ENCODE measurements at regions not wholly inside any gene's neighbourhood (a gene's known extent, or its start where the extent isn't known, plus 50 kb on each side); places are given as distances from the start of the nearest gene placed in this dataset.

DNA sequence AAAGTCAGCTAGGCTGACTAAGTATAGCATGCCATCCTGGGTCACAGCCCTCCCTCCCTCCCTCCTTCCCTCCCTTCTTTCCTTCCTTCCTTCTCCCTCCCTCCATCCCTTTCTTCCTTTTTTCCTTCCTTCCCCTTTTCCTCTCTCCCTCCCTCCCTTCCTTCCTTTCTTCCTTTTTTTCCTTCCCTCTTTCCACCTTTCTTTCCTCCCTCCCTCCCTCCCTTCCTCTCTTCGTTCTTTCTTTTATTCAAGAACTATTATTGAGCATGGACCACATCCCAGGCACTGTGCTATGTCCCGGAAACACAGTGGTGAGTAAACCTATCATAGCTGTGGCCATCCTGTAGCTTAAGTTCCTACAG lies 106.2 kb upstream of the BACH2 start:
- DNase-seq, result no peak

DNA sequence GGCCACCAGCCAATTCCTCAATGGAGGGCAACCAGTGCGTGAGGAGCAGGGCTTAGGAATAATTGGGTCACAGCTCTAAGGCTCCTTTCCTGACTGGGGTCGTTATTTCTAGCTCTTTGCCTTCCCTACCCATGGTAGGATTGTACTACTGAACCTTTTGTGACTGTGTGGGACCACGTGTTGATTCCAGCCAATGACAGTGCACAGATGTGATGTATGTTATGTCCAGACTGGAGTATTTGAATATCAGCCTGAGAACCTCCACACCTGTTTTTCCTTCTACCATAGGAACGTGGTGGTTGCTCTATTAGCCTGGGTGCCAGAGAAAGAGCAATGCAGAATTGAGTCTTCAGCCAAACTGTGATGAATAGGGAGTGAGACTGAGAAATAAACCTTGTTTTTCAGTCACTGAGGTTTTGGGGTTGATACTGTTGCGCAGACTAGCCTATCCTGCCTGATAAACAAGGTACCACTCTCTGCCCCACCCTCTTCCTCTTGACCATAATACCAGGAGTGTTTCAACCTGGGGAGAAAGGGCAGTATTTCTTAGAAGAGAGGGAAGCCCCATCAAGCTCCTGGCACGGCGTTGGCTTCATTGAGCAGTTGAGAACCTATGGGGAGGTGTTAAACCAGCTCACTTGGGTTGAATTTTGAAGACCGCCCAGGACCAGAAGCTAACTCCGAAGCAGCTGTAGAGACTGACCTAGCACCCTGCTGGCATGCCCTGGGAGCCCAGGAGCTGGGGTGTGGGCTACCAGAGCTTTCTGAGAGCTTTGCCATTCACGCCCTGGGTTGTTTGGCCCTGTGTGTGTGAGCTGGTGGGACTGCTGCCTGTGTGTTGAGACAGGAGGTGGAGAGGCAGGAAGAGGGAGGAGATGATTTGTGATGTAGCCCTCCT lies 105.5 kb upstream of the BACH2 start:
- DNase-seq, result no peak

DNA sequence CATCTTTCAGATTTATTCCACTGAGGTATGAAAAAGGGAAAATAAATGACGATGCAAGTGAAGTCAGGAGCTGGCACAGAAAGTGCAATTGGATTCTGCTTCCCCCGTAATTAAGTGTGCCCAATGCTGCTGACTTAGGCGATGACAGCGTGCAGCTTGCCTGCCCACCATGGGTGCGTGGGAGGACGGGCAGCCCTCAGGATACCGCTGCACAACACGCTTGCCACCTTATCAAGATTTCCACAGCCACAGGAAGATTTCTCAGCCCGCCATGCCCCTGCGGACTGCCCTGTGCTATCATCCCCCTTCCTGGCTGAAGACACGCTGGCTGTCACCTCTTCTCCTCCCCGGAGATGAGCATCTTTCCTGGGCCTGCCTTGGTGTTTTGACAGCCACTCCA lies 103.3 kb upstream of the BACH2 start:
- DNase-seq, result peak in 1 of 2 experiments; percentile 43

DNA sequence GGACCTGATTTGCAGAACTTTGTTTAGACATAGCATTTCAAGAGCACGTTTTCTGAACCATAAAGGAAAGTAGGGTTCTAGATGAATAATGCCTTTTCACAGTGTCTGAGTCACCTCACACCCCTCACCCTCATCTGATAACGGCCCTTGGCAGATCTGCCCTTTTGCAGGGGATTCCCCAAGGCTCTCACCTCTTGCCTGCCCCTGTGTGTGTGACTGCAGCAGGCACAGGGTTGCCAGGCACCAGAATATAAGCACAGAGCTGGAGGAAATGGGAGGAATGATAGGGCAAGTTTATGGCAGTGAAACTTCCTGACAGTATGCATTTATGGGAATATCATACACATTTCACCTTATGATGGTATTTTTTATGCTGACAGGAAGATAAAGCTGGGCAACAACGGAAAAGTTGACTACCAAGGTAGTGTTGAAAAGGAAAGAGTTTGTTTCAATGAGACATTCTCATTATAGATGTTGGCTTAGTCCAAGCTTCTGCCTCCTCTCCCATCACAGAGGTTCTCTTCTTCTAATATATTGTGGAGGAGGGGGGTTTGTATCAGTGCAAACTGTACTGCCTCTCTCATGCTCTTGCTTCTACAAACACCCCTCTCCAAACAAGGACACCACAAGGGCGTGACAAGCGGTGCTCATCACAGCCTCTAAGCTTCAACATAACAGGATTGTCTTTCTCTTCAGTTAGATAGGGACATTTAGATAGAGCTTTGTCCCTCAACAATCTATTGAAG lies 101.5 kb upstream of the BACH2 start:
- peak; percentile 83 to 87 for DNase-seq

DNA sequence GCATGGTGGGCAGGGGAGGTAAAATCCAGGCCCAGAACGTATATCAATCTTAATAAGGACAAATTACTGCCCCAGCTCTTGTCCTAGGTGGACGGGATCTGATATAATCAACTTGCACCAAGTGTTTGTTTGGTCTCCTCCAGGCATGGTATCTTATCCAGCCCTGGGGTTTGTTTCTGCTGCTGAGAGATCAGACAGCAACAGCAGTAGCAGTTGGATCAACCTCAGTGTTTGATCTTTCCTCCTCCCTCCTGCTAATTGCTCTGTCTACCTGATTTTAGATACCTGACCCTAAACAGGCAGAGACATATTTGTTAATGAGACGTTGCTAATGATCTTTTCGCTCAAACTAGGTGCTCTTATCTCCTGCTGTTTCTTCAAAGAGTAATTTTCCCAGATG lies 100.4 kb upstream of the BACH2 start:
- DNase-seq, result no peak

DNA sequence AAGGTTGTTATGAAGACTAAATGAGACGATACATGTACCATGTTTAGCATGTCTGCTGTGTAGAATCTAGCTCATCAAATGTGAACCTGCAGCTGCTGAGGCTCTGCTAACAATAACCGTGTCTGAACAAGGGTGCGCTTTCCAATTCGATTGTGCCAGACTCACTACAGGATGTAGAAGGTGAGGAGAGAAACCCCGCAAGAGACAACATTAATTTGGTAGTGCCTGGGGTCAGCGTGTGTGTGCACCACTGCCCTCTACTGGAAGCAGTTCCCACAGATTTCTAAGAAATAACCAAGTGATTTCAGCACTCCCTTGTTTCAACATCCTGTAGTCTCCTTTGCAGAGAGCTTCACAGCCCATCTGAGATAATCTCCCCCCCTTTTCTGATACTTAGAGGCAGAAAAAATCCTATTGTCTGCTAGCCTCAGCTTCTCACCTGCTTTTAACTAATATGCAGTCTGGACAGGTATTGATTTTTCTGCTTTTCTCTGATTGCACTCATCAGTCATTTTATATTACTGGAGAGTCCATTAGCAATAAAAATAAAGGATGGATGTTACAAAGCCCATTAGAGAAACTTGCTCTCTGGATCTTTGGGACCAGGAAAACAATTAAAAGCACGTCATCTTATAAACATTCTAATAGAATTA lies 96.7 kb upstream of the BACH2 start:
- peak; percentile 70 to 71 for DNase-seq

DNA sequence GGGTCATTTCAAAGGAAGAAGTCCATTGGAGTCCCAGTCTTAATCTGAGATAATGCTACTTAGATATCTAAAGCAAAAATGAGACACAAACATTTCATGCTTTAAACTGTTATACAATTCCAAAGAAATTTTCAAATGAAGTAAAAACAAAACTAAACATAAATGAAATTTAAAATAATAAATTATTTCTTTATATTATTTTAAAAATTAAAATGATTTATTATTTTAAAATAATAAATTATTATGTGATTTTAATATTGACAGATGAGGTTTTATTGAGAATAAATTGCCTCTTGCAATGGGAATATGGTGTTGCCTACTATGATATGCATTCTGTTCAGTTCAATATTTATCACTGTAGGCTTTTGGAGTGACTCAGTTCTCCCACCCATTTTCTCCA lies 93.7 kb upstream of the BACH2 start:
- no peak for DNase-seq

DNA sequence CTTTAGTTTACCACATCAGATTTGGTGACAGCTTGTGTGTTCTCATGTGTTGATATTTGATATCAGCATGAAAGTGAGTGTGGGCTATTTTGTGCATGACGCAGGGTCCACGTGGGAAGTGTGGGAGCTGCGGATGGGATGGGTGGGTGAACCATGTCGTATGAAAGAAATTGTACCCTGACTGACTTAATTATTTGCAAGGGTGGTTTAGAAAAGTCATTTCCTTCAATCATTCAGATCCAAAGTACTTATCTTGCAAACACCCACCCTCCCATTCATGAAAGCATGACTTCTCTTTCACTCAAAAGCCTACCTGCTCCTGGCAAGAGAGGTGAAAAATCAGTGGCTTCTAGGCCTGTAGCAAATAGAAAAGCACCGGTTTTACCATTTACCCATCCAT lies 91.8 kb upstream of the BACH2 start:
- DNase-seq, result no peak

DNA sequence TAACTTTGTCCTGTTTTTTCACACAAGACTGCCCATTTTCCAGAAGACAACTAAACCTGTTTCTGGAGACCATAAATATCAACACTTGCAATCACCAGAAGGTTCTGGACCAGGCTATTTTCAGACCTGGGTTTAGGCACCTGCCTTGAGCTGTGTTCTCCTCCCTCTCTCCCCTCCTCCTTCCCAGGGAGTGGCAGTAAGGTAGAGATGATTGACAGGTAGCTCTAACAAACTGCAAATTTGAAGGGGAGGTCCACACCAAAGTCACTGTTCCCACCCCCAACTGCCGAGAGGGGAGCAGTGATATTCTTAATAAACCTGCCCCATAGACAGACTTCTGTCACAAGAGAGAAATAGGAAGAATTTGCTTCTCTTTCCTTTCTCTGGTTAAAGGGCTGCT lies 91.2 kb upstream of the BACH2 start:
- no peak for DNase-seq

DNA sequence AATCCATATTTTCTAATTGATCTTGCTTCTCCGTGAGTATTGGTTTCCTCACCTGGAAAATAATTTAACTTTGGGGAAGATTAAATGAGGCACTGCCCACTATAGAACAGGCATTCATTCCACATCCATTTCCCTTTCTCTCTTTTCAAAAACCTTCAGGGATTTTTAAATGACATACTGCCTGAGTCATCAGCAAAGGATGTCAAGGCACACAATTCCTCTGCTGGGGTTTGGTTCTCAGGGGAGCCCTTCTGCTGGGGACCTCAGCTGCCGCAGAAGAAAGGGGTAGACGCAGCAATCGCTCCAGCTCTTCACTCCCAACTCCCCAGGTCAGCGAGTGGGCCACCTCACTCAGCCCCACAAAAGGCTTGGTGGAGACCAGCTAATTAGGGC lies 90.7 kb upstream of the BACH2 start:
- DNase-seq, result no peak

DNA sequence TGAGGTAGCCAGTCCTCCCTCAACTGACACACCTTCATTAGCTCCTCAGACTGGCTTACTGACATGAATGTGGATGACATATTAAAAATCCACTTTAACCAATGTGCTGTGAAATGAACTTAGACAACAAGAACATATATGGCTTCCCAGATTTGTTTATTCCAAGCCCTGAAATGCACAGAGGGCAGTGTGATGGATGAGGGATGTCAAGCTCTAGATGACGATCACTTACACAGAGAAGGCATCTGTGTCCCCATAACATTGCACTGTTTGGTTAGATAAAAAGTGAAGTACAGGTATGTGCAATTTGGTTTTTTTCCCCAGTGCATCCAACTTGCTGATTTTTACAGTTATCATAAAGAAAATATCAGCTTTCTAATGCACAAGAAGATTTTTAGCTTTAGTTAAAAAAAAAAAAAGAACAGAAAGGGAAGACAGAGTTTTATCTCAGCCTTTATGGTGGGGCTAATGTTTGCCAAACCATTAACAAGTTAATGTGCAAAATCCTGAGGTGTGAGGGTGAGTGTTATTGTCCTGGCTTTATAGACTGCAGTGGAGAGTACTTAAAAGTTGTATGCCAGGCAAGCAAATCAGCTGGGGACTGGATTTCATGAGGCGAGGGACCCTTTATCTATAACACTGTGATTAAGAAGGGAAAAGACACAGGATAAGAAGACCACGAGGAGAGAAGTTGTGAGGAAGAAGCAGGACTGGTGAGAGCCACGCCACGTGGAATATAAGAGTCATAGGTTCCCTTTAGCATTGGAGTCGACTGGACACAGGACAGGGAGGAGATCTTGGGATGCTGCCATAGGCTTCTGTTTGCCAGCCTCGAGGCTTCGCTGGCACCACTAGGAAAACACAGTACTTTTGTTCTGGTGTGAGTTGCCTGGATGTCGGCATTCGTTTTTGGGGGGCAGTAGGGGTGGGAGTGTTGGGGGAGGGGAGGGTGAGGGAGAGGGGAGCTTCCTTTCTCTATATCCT lies 90.0 kb upstream of the BACH2 start:
- DNase-seq, result no peak

DNA sequence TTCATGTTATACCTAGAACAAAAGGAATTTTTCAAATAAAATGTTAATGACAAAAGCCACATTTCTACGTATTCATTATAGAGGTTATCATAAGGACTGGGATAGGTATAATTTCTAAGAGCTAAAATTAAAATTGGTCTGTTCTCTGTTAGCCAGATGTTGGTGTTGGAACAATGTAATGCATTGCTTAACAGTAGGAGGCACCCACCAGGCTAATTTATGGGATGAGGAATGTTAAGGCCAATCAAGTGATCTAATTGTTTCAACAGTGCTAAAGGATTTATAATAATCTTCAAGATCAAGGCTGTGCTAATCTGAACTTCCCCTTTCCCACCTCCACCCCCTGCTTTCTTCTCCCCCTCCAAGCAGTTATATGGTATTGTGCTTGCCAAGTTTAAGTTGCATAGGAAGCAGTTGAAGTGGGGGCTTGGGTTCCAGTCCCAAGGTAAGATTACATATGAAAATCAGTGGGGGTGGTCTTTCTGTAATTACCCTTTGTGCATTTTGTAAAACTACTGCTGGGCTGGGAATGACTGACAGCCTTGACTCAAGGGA lies 89.2 kb upstream of the BACH2 start:
- no peak for DNase-seq

DNA sequence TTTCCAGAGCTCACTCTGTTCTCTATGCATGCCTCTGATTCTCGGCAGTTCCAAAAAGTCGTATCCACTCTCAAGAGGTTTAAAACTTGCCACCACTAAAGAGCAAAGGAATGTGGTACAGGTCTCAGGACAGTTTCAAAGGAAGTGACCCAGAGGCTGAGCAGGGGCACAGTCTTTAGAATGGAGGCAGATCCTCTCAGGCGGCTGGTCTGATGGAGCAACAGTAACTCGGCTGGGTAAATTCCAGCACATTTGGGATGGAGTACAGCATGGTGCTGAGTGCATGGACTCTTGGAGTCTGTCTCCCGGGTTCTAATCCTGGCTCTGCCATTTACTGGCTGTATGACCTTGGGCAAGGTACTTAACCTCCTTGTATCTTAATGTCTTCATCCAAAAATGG lies 88.1 kb upstream of the BACH2 start:
- no peak for DNase-seq

DNA sequence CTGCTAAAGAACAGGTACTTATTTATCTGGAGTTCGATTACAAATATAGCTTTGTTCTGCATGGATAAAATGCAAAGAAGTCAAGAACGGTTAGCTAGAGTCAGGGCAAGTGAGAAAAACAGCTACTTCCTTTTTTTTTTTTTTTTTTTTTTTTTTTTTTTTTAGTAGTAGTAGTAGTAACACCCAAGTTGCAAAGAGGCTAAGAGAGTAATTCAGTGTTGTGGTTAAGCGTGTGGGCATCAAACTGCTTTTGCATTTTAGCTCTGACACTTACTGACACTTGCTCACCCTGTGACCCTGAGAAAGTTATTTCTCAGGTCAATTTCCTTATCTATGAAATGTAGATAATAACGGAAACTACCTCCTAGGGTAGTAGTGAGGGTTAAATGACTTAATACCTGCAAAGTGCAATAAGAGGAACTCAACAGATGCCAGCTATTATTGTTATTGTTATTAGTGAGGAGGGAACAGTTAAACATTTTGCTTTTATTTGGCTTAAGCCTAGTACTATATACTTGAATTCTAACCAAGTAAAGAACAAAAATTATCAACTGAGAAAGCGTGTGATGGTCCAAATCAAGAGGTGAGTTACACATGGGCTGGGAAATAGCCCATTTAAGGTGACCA lies 86.7 kb upstream of the BACH2 start:
- no peak for DNase-seq

DNA sequence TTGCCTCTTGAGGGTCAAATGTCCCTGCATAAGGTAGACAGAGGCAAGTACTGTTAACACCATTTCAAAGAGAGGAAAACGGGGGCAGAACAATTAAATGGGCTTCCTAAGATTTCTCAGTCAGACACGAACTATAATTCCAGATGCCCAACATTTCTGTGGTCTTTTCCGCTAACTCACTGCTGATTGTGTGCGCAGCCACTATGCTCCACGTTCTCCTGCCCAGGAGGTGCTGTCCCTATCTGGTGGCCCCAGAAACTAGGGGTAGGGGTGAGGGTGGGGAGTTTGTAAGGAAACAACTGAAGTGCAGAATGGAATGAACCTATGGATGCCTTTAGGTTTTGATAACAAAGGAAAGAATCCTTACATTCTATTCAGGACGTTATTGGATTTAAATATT lies 86.1 kb upstream of the BACH2 start:
- no peak for DNase-seq

DNA sequence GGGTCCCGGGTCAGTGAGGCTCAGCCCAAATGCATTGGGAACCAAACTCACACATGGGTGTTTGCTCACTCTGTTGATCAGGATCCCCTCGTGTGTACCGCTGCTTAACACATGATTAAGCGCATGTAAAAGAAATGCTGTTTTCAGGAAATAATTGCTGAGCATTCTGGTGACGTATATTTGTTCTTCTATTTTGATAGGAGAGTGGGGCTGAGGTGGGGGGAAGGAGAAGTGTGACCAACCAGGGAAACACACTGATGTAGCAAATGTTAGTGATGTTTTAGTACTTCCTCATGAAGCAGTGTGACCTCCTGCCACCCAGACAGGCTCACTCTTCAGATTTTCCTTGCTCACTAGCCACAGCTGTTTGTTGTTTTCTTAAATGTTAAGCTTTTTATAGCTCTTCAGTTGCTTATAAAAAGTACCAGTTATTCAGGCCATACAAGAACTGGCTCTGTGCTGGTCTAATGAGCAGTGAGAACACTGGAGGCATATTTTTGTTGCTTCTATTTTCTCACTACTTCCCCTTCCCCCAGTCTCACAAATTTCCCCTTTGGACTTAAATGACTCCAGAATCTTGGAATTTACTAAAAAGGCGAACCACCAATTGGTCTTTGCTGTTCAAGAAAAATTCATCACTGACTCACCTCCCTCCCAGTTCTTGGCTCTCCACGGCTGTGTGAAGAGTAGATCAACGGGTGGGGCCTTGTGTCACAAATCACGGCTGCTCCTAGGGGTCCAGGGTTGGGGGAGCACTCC lies 79.2 kb upstream of the BACH2 start:
- no peak for DNase-seq

DNA sequence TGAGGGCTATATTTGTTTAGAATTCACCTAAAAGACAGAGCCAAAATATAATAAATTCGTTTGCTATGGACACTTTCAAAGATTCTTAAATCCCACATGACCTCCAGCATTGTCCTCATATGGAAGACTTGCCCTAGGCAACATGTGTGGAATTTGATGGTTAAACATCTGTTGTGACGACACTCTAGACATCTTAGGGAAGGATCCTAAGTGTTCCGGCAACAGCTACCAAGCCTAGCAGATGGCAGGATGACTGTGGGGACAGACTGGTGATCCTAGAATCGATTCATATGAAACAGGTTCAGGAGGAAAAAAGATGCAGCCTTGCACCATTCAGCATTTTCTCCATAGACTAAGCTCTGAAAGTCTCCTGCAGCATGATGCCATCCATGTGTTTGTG lies 77.6 kb upstream of the BACH2 start:
- no peak for DNase-seq

DNA sequence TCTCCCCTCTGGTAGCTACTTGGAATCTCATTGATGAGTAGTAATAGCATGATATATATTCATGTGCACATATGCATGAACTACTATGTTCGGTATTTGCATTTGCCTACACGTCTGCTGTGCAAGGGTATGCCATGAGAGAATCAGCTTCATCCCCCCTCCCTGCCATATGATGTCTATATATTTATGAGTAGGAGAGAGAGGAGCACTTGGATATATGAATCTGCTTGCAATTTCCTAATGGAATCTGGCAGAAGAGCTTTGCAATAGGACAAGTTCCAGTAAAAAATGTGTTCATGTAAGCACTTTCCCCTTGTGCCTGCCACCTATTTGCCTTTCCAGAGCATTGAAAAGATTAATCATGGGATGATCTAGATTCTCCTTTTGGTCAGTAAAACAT lies 76.2 kb upstream of the BACH2 start:
- no peak for DNase-seq

DNA sequence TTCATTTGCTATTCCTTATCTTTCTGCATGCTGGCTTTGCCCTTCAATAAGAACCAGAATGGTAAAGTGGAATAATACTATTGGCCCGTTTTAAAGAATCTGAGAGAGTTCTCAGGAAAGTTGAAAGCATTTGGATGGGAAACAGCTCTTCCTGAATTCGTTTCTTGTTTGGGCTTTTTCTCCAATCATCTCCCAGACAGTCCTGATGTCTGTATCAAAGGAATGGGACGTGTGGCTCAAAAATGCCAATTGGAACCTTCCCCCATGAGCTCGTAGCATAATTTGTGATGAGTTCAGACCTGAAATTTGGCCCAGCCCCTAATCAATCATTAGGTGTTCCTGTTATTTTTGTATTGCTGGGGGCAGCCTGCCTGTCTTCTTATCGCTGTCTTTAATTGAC lies 75.8 kb upstream of the BACH2 start:
- no peak for DNase-seq

DNA sequence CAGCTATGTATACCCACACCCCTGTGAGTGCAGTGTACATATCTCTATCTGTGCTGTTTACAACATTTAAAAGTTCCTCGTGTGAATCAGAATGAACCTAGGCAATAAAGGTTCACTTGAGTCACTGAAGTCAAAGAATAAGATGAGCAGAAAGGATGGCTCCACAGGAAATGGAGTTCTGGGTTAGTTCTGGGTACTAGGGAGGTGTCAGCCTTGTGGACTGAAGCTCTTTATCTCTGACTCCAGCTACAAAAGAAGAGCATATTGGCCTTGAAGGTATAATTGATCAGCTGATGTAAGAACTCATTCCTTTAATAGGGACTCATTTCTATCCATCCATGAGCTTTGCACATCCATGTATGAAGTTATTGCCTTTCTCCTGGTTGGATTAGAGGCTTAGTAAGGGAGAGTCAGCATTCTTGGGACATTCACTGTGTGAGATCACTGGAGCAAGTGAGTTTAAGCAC lies 73.9 kb upstream of the BACH2 start:
- no peak for DNase-seq

DNA sequence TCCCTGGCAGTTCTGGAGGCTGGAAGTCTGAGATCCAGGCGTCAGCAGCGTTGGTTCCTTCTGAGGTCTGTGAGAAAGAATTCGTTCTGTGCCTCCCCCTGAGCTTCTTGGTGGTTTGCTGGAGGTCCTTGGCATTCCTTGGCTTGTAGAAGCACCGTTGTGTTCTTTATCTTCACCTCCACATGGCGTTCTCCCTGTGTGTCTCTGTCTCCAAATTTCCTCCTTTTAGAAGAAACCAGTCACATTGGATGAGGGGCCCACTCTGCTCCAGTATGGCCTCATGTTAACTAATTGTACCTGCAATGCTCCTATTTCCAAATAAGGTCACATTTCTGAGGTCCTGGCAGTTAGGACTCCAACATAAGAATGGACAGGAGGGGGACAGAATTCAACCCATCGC lies 73.0 kb upstream of the BACH2 start:
- no peak for DNase-seq

Measured in activated CD4-positive, alpha-beta T cell treated with anti-CD3 and anti-CD28 coated beads, Interleukin-2, amount 50 U/mL, for 4 hours (primary cell).